ENCODE measurements at regions not wholly inside any gene's neighbourhood (a gene's known extent, or its start where the extent isn't known, plus 50 kb on each side); places are given as distances from the start of the nearest gene placed in this dataset.

- Mint-ChIP-seq H3K9me3 (no peaks in the 10 kb centered on the region), H3K27me3 (ENCODE audit: insufficient read depth, low read depth) (peaks cover 19% of the 10 kb centered on the region), H3K36me3 (no peaks in the 10 kb centered on the region), H3K27ac (peak overlapping the region; percentile 42), H3K4me3 (no peak overlapping the region), H3K4me1 (peaks cover 82% of the 10 kb centered on the region)
- H3K9ac ChIP-seq: no peak overlapping the region
- DNase-seq (ENCODE audit: low spot score): no peak
- no peak for TF ChIP-seq EZH2 (IDR thresholded peaks at IDR 0.05)
- TF ChIP-seq EZH2phosphoT487 (IDR thresholded peaks at IDR 0.05): no peak
- H3K4me1 ChIP-seq: peaks cover 24% of the 10 kb centered on the region
- no peaks in the 10 kb centered on the region for H3K27me3 ChIP-seq
- H3K79me2 ChIP-seq (ENCODE audit: low read depth): no peaks in the 10 kb centered on the region
- H3F3A ChIP-seq (ENCODE audit: low read depth): peaks cover 9% of the 10 kb centered on the region
- H2AFZ ChIP-seq (replicated peaks): no peak overlapping the region
- no peaks in the 10 kb centered on the region for H4K20me1 ChIP-seq (ENCODE audit: low read depth)
- no peaks in the 10 kb centered on the region for H3K36me3 ChIP-seq
- H3K9me3 ChIP-seq (ENCODE audit: low read depth): no peaks in the 10 kb centered on the region
- no peak overlapping the region for H3K4me3 ChIP-seq
- no peak overlapping the region for H3K4me2 ChIP-seq
- H3K27ac ChIP-seq: no peak overlapping the region
These were observed 121.6 kb upstream of the IRF2BP2 start for GRCh38 chr1:234731569-234732085.

GRCh38 chr1:234730770-234731568 lies 121.0 kb upstream of the IRF2BP2 start:
- Histone ChIP-seq H3K9me3 (ENCODE audit: low read depth) (no peaks in the 10 kb centered on the region), H4K20me1 (ENCODE audit: low read depth) (no peaks in the 10 kb centered on the region), H3K4me1 (peaks cover 29% of the 10 kb centered on the region), H3K36me3 (no peaks in the 10 kb centered on the region), H3K27ac (no peak overlapping the region), H2AFZ (replicated peaks) (no peak overlapping the region), H3K4me2 (no peak overlapping the region), H3F3A (ENCODE audit: low read depth) (peaks cover 14% of the 10 kb centered on the region), H3K79me2 (ENCODE audit: low read depth) (no peaks in the 10 kb centered on the region), H3K9ac (no peak overlapping the region), H3K27me3 (no peaks in the 10 kb centered on the region), H3K4me3 (no peak overlapping the region)
- peak overlapping the region; percentile 24 for H3K27ac Mint-ChIP-seq
- no peak overlapping the region for H3K4me3 Mint-ChIP-seq
- H3K9me3 Mint-ChIP-seq: no peaks in the 10 kb centered on the region
- DNase-seq (ENCODE audit: low spot score): no peak
- TF ChIP-seq EZH2phosphoT487 (IDR thresholded peaks at IDR 0.05): no peak
- TF ChIP-seq CTCF (IDR thresholded peaks at IDR 0.05): no peak
- no peak for TF ChIP-seq EZH2 (IDR thresholded peaks at IDR 0.05)
- H3K4me1 Mint-ChIP-seq: peaks cover 82% of the 10 kb centered on the region
- H3K36me3 Mint-ChIP-seq: no peaks in the 10 kb centered on the region
- H3K27me3 Mint-ChIP-seq (ENCODE audit: insufficient read depth, low read depth): peaks cover 19% of the 10 kb centered on the region

GRCh38 chr1:234730475-234730769 lies 120.4 kb upstream of the IRF2BP2 start:
- no peak overlapping the region for H2AFZ ChIP-seq (replicated peaks)
- Mint-ChIP-seq H3K4me1 (peaks cover 82% of the 10 kb centered on the region), H3K27ac (peak overlapping the region; percentile 34), H3K36me3 (no peaks in the 10 kb centered on the region), H3K27me3 (ENCODE audit: insufficient read depth, low read depth) (peaks cover 18% of the 10 kb centered on the region), H3K4me3 (no peak overlapping the region), H3K9me3 (no peaks in the 10 kb centered on the region)
- no peak overlapping the region for H3K4me3 ChIP-seq
- no peaks in the 10 kb centered on the region for H3K79me2 ChIP-seq (ENCODE audit: low read depth)
- H4K20me1 ChIP-seq (ENCODE audit: low read depth): no peaks in the 10 kb centered on the region
- no peak overlapping the region for H3K9ac ChIP-seq
- no peaks in the 10 kb centered on the region for H3K9me3 ChIP-seq (ENCODE audit: low read depth)
- H3K4me1 ChIP-seq: peaks cover 27% of the 10 kb centered on the region
- DNase-seq (ENCODE audit: low spot score): no peak
- H3K36me3 ChIP-seq: no peaks in the 10 kb centered on the region
- no peak for TF ChIP-seq EZH2 (IDR thresholded peaks at IDR 0.05)
- no peak for TF ChIP-seq CTCF (IDR thresholded peaks at IDR 0.05)
- no peak for TF ChIP-seq EZH2phosphoT487 (IDR thresholded peaks at IDR 0.05)
- H3K27me3 ChIP-seq: no peaks in the 10 kb centered on the region
- no peak overlapping the region for H3K4me2 ChIP-seq
- H3K27ac ChIP-seq: no peak overlapping the region
- H3F3A ChIP-seq (ENCODE audit: low read depth): peaks cover 18% of the 10 kb centered on the region

Data from neural progenitor cell (in vitro differentiated cells).